Nephron progenitor cell (in vitro differentiated cells): ENCODE measurements at regions not wholly inside any gene's neighbourhood (a gene's known extent, or its start where the extent isn't known, plus 50 kb on each side); places are given as distances from the start of the nearest gene placed in this dataset.

ENCODE experiments used
- DNase-seq: peaks from one replicate; pipeline ENCODE4 v3.0.0; 2021
- H3K27ac Mint-ChIP-seq: 2 replicates; pipeline ENCODE4 v1.8.0; 2021; ENCODE audit warnings: mild to moderate bottlenecking, moderate library complexity, mixed read lengths
- H3K27me3 Mint-ChIP-seq: 2 replicates; pipeline ENCODE4 v1.8.0; 2021; ENCODE audit warnings: mild to moderate bottlenecking, low read depth, mixed read lengths; ENCODE audit not compliant: poor library complexity
- H3K36me3 Mint-ChIP-seq: 2 replicates; pipeline ENCODE4 v1.8.0; 2021; ENCODE audit warnings: low read depth, mixed read lengths
- H3K4me1 Mint-ChIP-seq: 2 replicates; pipeline ENCODE4 v1.8.0; 2021; ENCODE audit warnings: mixed read lengths
- H3K4me3 Mint-ChIP-seq: 2 replicates; pipeline ENCODE4 v1.8.0; 2021; ENCODE audit warnings: mild to moderate bottlenecking, moderate library complexity, mixed read lengths
- H3K9me3 Mint-ChIP-seq: 2 replicates; pipeline ENCODE4 v1.8.0; 2021; ENCODE audit warnings: mild to moderate bottlenecking, moderate library complexity, mixed read lengths
- CTCF ChIP-seq: fragments of 200-600 bp; sonication (generic); IDR thresholded peaks from 2 replicates; pipeline ENCODE4 v1.5.0; 2021; ENCODE audit warnings: antibody characterized with exemption

GRCh38 chr18:45218436-45218835, 396.8 kb upstream of the SLC14A2 start:
- Mint-ChIP-seq H3K4me3 (no peak overlapping the region), H3K27ac (no peak overlapping the region), H3K9me3 (no peaks in the 10 kb centered on the region), H3K27me3 (peaks cover 4% of the 10 kb centered on the region), H3K4me1 (no peaks in the 10 kb centered on the region), H3K36me3 (no peaks in the 10 kb centered on the region)
- DNase-seq, result no peak
- no peak for TF ChIP-seq CTCF

DNA sequence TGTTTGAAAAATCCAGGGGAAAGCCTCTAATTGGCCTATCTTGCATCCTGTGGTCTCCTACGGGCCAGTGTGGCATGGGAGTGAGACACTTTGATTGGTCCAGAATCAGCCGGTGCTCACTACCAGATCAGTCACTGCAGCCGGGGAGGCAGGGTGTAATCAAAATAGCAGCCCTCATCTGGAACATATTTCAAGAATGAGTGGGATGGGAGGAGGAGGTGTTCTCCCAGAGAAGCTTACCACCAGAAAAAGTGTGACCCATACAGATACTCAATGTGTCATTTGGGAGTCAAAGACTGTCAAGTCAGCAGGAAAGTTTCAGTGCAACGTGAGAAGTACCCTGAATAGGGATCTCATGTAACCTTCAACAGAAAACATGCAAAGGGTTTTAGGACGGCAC, 393.9 kb upstream of the SLC14A2 start:
- peaks cover 4% of the 10 kb centered on the region for H3K27me3 Mint-ChIP-seq
- no peak overlapping the region for H3K4me3 Mint-ChIP-seq
- peaks cover 3% of the 10 kb centered on the region for H3K9me3 Mint-ChIP-seq
- no peak overlapping the region for H3K27ac Mint-ChIP-seq
- no peak for DNase-seq
- no peaks in the 10 kb centered on the region for H3K4me1 Mint-ChIP-seq
- no peak for TF ChIP-seq CTCF
- H3K36me3 Mint-ChIP-seq, result no peaks in the 10 kb centered on the region

GRCh38 chr18:45222180-45222579, 393.1 kb upstream of the SLC14A2 start:
- no peak for DNase-seq
- no peak overlapping the region for H3K4me3 Mint-ChIP-seq
- H3K36me3 Mint-ChIP-seq, result no peaks in the 10 kb centered on the region
- no peak for TF ChIP-seq CTCF
- no peaks in the 10 kb centered on the region for H3K27me3 Mint-ChIP-seq
- peaks cover 3% of the 10 kb centered on the region for H3K9me3 Mint-ChIP-seq
- no peaks in the 10 kb centered on the region for H3K4me1 Mint-ChIP-seq
- no peak overlapping the region for H3K27ac Mint-ChIP-seq

- Mint-ChIP-seq H3K27me3 (no peaks in the 10 kb centered on the region), H3K27ac (no peak overlapping the region)
Measured at GRCh38 chr18:45227001-45227742, 388.1 kb upstream of the SLC14A2 start.

DNA sequence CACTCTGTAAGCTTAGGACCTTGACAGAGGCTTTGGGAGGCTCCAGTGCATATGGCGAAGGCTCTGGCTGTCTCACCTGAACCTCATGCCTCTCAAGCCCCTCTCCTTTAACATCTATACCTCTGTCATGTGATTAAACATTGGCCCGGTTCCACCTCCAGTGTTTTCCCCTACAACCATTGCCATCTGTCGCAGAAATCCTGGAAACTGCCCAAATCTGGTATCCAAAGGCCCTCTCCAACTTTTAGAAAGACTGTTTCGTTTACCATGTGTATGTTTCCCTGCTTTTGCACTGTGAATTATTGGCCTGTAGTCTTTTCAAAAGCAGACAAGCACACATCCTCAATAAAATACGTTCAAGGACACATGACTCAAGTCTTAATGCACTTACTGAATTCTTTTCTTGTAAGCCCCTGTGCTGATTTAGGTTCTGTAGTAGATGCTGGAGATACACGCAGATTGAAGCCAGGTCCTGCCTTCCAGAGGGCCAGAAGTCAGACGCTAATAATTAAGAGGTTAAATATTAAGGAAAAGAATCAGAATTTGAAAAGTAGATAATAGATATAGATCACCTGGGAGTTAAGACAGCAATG, 386.4 kb upstream of the SLC14A2 start:
- H3K4me3 Mint-ChIP-seq, result no peak overlapping the region
- H3K36me3 Mint-ChIP-seq, result no peaks in the 10 kb centered on the region
- DNase-seq, result no peak
- no peaks in the 10 kb centered on the region for H3K27me3 Mint-ChIP-seq
- TF ChIP-seq CTCF, result no peak
- no peaks in the 10 kb centered on the region for H3K4me1 Mint-ChIP-seq
- peaks cover 3% of the 10 kb centered on the region for H3K9me3 Mint-ChIP-seq
- no peak overlapping the region for H3K27ac Mint-ChIP-seq

More at GRCh38 chr18:45227001-45227742, 388.1 kb upstream of the SLC14A2 start:
- Mint-ChIP-seq H3K4me3 (no peak overlapping the region), H3K9me3 (peaks cover 3% of the 10 kb centered on the region), H3K4me1 (no peaks in the 10 kb centered on the region), H3K36me3 (no peaks in the 10 kb centered on the region)
- TF ChIP-seq CTCF, result no peak
- DNase-seq, result no peak

DNA sequence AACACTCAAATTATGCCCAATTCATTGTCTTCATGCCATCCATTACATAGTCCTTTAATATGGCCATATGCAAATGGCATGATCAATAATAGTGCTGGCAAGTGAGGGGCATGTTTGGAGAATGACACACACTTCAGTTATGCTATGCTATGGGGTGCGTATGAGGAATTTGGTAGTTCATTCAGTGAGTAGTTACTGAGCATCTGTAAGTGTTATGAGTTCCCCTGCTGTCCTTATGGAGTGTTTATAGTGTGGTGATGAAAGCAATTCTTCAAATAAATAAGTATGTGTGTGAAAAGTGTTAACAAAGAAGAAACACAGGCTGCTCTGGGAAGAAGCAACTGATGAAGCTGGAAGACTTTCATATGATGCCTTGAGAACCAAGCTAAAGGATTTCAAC, 383.7 kb upstream of the SLC14A2 start:
- no peak for DNase-seq
- Mint-ChIP-seq H3K4me1 (no peaks in the 10 kb centered on the region), H3K9me3 (no peaks in the 10 kb centered on the region), H3K36me3 (no peaks in the 10 kb centered on the region), H3K27ac (no peak overlapping the region), H3K27me3 (no peaks in the 10 kb centered on the region), H3K4me3 (no peak overlapping the region)
- TF ChIP-seq CTCF, result no peak
